ENCODE measurements at regions not wholly inside any gene's neighbourhood (a gene's known extent, or its start where the extent isn't known, plus 50 kb on each side); places are given as distances from the start of the nearest gene placed in this dataset.

GRCh38 chr4:45119376-45119775, 393.0 kb upstream of the GNPDA2 start:
- no peak overlapping the region for H3K4me2 ChIP-seq (ENCODE audit: extremely low read depth, insufficient read depth, low read length)
- H3K27me3 ChIP-seq (ENCODE audit: control insufficient read depth, insufficient read depth, low read length), result no peaks in the 10 kb centered on the region
- no peaks in the 10 kb centered on the region for H3K36me3 ChIP-seq (ENCODE audit: control insufficient read depth, insufficient read depth, low read length)
- H3K79me2 ChIP-seq (ENCODE audit: control insufficient read depth, insufficient read depth, low read length), result no peaks in the 10 kb centered on the region
- no peak overlapping the region for H2AFZ ChIP-seq (ENCODE audit: low read length)
- H3K4me3 ChIP-seq (replicated peaks in 1 of 4; ENCODE audit: control extremely low read depth in 1 of 4, insufficient read depth in 1 of 4, low read depth in 3 of 4, low read length in 4 of 4), result no peak overlapping the region
- H3K4me1 ChIP-seq (ENCODE audit: control insufficient read depth, extremely low read depth, insufficient read depth, low read length), result no peaks in the 10 kb centered on the region
- no peaks in the 10 kb centered on the region for H4K20me1 ChIP-seq (ENCODE audit: control insufficient read depth, extremely low read depth, insufficient read depth, low read length)
- H3K27ac ChIP-seq (ENCODE audit: insufficient read depth, low read length), result no peak overlapping the region
- no peaks in the 10 kb centered on the region for H3K9me3 ChIP-seq (ENCODE audit: control insufficient read depth, insufficient read depth, low read depth, low read length)
- H3K9ac ChIP-seq (ENCODE audit: insufficient read depth, low read length), result no peak overlapping the region
- no peak for DNase-seq (ENCODE audit: low read depth in 2 of 2)
- TF ChIP-seq EZH2 (IDR thresholded peaks at IDR 0.05; ENCODE audit: low read length, missing control alignments), result no peak
- TF ChIP-seq, protein P1, sequence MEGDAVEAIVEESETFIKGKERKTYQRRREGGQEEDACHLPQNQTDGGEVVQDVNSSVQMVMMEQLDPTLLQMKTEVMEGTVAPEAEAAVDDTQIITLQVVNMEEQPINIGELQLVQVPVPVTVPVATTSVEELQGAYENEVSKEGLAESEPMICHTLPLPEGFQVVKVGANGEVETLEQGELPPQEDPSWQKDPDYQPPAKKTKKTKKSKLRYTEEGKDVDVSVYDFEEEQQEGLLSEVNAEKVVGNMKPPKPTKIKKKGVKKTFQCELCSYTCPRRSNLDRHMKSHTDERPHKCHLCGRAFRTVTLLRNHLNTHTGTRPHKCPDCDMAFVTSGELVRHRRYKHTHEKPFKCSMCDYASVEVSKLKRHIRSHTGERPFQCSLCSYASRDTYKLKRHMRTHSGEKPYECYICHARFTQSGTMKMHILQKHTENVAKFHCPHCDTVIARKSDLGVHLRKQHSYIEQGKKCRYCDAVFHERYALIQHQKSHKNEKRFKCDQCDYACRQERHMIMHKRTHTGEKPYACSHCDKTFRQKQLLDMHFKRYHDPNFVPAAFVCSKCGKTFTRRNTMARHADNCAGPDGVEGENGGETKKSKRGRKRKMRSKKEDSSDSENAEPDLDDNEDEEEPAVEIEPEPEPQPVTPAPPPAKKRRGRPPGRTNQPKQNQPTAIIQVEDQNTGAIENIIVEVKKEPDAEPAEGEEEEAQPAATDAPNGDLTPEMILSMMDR (conservative IDR thresholded peaks at IDR 0.05 in 1 of 2, IDR thresholded peaks at IDR 0.05 in 1 of 2; ENCODE audit: low read depth in 1 of 2, low read length in 2 of 2), result no peak

DNA sequence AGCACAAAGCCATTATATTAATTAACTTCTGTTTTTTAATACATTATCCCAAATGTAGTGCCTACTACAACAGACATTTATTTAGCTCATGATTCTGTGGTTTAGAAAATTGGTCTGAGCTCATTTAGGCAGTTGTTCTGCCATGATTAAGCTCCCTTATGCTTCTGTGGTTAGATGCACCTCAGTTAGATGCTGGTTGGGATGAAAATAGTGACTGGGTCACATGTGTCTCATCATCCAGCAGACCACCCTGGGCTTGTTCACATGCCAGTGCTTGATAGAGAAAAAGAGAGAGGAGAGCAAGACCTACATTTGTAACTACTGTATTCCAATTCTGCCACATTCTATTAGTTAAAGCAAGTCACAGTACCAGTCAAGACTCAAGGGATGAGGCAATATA, 376.4 kb upstream of the GNPDA2 start:
- Histone ChIP-seq H3K9ac (ENCODE audit: insufficient read depth, low read length) (no peak overlapping the region), H3K27ac (ENCODE audit: insufficient read depth, low read length) (no peak overlapping the region), H3K4me1 (ENCODE audit: control insufficient read depth, extremely low read depth, insufficient read depth, low read length) (no peaks in the 10 kb centered on the region), H3K79me2 (ENCODE audit: control insufficient read depth, insufficient read depth, low read length) (no peaks in the 10 kb centered on the region), H3K4me2 (ENCODE audit: extremely low read depth, insufficient read depth, low read length) (no peak overlapping the region), H4K20me1 (ENCODE audit: control insufficient read depth, extremely low read depth, insufficient read depth, low read length) (no peaks in the 10 kb centered on the region), H3K9me3 (ENCODE audit: control insufficient read depth, insufficient read depth, low read depth, low read length) (no peaks in the 10 kb centered on the region), H3K27me3 (ENCODE audit: control insufficient read depth, insufficient read depth, low read length) (no peaks in the 10 kb centered on the region), H3K36me3 (ENCODE audit: control insufficient read depth, insufficient read depth, low read length) (no peaks in the 10 kb centered on the region), H2AFZ (ENCODE audit: low read length) (no peak overlapping the region), H3K4me3 (replicated peaks in 1 of 4; ENCODE audit: control extremely low read depth in 1 of 4, insufficient read depth in 1 of 4, low read depth in 3 of 4, low read length in 4 of 4) (no peak overlapping the region)
- no peak for DNase-seq (ENCODE audit: low read depth in 2 of 2)
- TF ChIP-seq, protein P1 (conservative IDR thresholded peaks at IDR 0.05 in 1 of 2, IDR thresholded peaks at IDR 0.05 in 1 of 2; ENCODE audit: low read depth in 1 of 2, low read length in 2 of 2), result no peak
- TF ChIP-seq EZH2 (IDR thresholded peaks at IDR 0.05; ENCODE audit: low read length, missing control alignments), result no peak

GRCh38 chr4:45100956-45101818, 374.8 kb upstream of the GNPDA2 start:
- H3K4me3 ChIP-seq (replicated peaks in 1 of 4; ENCODE audit: control extremely low read depth in 1 of 4, insufficient read depth in 1 of 4, low read depth in 3 of 4, low read length in 4 of 4), result no peak overlapping the region
- H3K79me2 ChIP-seq (ENCODE audit: control insufficient read depth, insufficient read depth, low read length), result no peaks in the 10 kb centered on the region
- H3K9me3 ChIP-seq (ENCODE audit: control insufficient read depth, insufficient read depth, low read depth, low read length), result no peaks in the 10 kb centered on the region
- no peak overlapping the region for H3K27ac ChIP-seq (ENCODE audit: insufficient read depth, low read length)
- no peak for TF ChIP-seq EZH2 (IDR thresholded peaks at IDR 0.05; ENCODE audit: low read length, missing control alignments)
- TF ChIP-seq, protein P1 (conservative IDR thresholded peaks at IDR 0.05 in 1 of 2, IDR thresholded peaks at IDR 0.05 in 1 of 2; ENCODE audit: low read depth in 1 of 2, low read length in 2 of 2), result no peak
- no peaks in the 10 kb centered on the region for H3K36me3 ChIP-seq (ENCODE audit: control insufficient read depth, insufficient read depth, low read length)
- peak; percentile 11 to 50 for DNase-seq (ENCODE audit: low read depth in 2 of 2)
- H3K4me1 ChIP-seq (ENCODE audit: control insufficient read depth, extremely low read depth, insufficient read depth, low read length), result no peaks in the 10 kb centered on the region
- H3K4me2 ChIP-seq (ENCODE audit: extremely low read depth, insufficient read depth, low read length), result no peak overlapping the region
- H2AFZ ChIP-seq (ENCODE audit: low read length), result no peak overlapping the region
- H4K20me1 ChIP-seq (ENCODE audit: control insufficient read depth, extremely low read depth, insufficient read depth, low read length), result no peaks in the 10 kb centered on the region
- H3K9ac ChIP-seq (ENCODE audit: insufficient read depth, low read length), result no peak overlapping the region
- H3K27me3 ChIP-seq (ENCODE audit: control insufficient read depth, insufficient read depth, low read length), result no peaks in the 10 kb centered on the region

Measured in fibroblast of lung (primary cell).